IMR-90 (cell line): ENCODE measurements at regions not wholly inside any gene's neighbourhood (a gene's known extent, or its start where the extent isn't known, plus 50 kb on each side); places are given as distances from the start of the nearest gene placed in this dataset.

Experiments
- ATAC-seq: fragments of 200-7000 bp; cut with Tn5 transposase; 2 replicates; pipeline ENCODE4 v1.9.1; 2020; ENCODE audit warnings: low read depth, mild to moderate bottlenecking, moderate library complexity
- BruUV-seq: library from RNA; stranded (reverse); fragments of 400-500 nt; replicated peaks from 2 replicates; lab custom pipeline; 2021; lab: Mats Ljungman, UMichigan
- CTCF ChIA-PET: fragments of 300-600 bp; formaldehyde crosslinking; extraction: SDS; loops from one replicate; lab custom pipeline; 2021; ENCODE audit warnings: antibody characterized with exemption; lab: Yijun Ruan, JAX
- POLR2A ChIA-PET: fragments of 300-600 bp; sonication (Branson Sonifier 250); formaldehyde crosslinking; loops from one replicate; lab custom pipeline; 2022; ENCODE audit warnings: antibody characterized with exemption; ENCODE audit not compliant: unreplicated experiment; lab: Charles Lee
- DNase-seq: peaks from one replicate; pipeline ENCODE4 v3.0.0; 2013
- H2AFZ ChIP-seq: replicated peaks from 2 replicates; pipeline ENCODE3; 2013; ENCODE audit warnings: low read length, mild to moderate bottlenecking; ENCODE audit not compliant: poor library complexity
- H2AK5ac ChIP-seq: 2 replicates; pipeline ENCODE4 v1.6.1; 2013; ENCODE audit warnings: low read depth, low read length, inconsistent platforms
- H2AK9ac ChIP-seq: replicated peaks from 2 replicates; pipeline ENCODE3; 2013; ENCODE audit warnings: mild to moderate bottlenecking, low read depth, low read length, moderate library complexity; ENCODE audit not compliant: poor library complexity
- H2BK120ac ChIP-seq: 2 replicates; pipeline ENCODE4 v1.6.1; 2013; ENCODE audit warnings: low read depth, low read length, inconsistent platforms
- H2BK15ac ChIP-seq: 3 replicates; pipeline ENCODE4 v1.6.1; 2013; ENCODE audit warnings: low read depth, low read length, inconsistent platforms
- H2BK20ac ChIP-seq: 2 replicates; pipeline ENCODE4 v1.6.1; 2013; ENCODE audit warnings: low read depth, mild to moderate bottlenecking, inconsistent platforms, low read length, moderate library complexity
- H2BK5ac ChIP-seq: 2 replicates; pipeline ENCODE4 v1.6.1; 2013; ENCODE audit warnings: mild to moderate bottlenecking, low read depth, low read length, inconsistent platforms; ENCODE audit not compliant: poor library complexity, severe bottlenecking
- H3K14ac ChIP-seq: replicated peaks from 2 replicates; pipeline ENCODE4 v1.6.1; 2013; ENCODE audit warnings: low read depth, low read length, inconsistent platforms
- H3K18ac ChIP-seq: 2 replicates; pipeline ENCODE4 v1.6.1; 2013; ENCODE audit warnings: low read depth, low read length, control low read depth
- H3K23ac ChIP-seq: 2 replicates; pipeline ENCODE4 v1.6.1; 2013; ENCODE audit warnings: low read depth, low read length, inconsistent platforms
- H3K27ac ChIP-seq: 2 replicates; pipeline ENCODE4 v1.5.1; 2013; ENCODE audit warnings: mild to moderate bottlenecking, control low read depth, low read length; ENCODE audit not compliant: insufficient read depth
- H3K27me3 ChIP-seq: 2 replicates; pipeline ENCODE4 v1.6.1; 2013; ENCODE audit warnings: low read length; ENCODE audit not compliant: control insufficient read depth, insufficient read depth
- H3K36me3 ChIP-seq: 2 replicates; pipeline ENCODE4 v1.6.1; 2013; ENCODE audit warnings: low read length, mixed read lengths; ENCODE audit not compliant: control insufficient read depth, insufficient read depth
- H3K4ac ChIP-seq: 2 replicates; pipeline ENCODE4 v1.6.1; 2013; ENCODE audit warnings: low read depth, low read length, inconsistent platforms
- H3K4me1 ChIP-seq: 2 replicates; pipeline ENCODE4 v1.6.1; 2013; ENCODE audit warnings: low read length, mixed read lengths; ENCODE audit not compliant: control insufficient read depth, insufficient read depth
- H3K4me2 ChIP-seq: 2 replicates; pipeline ENCODE4 v1.6.1; 2013; ENCODE audit warnings: low read depth, mild to moderate bottlenecking, control low read depth, low read length, moderate library complexity
- H3K4me3 ChIP-seq: 2 replicates; pipeline ENCODE4 v1.5.1; 2013; ENCODE audit warnings: low read depth, mild to moderate bottlenecking, control low read depth, low read length, moderate library complexity; ENCODE audit not compliant: insufficient read depth
- H3K56ac ChIP-seq: 2 replicates; pipeline ENCODE4 v1.6.1; 2013; ENCODE audit warnings: low read length, inconsistent platforms; ENCODE audit not compliant: insufficient read depth; ENCODE audit errors: extremely low read depth
- H3K79me1 ChIP-seq, 2 experiments: 2 replicates each; pipeline ENCODE4 v1.6.1; 2013; ENCODE audit warnings: low read length in 2 of 2, inconsistent platforms in 1 of 2, low read depth in 1 of 2
- H3K9ac ChIP-seq: 2 replicates; pipeline ENCODE4 v1.6.1; 2013; ENCODE audit warnings: low read depth, low read length, control low read depth
- H3K9me1 ChIP-seq: 2 replicates; pipeline ENCODE4 v1.6.1; 2013; ENCODE audit warnings: low read length, inconsistent platforms; ENCODE audit not compliant: insufficient read depth
- H3K9me3 ChIP-seq: 2 replicates; pipeline ENCODE4 v1.6.1; 2013; ENCODE audit warnings: low read length; ENCODE audit not compliant: control insufficient read depth, insufficient read depth
- H4K20me1 ChIP-seq: 2 replicates; pipeline ENCODE4 v1.6.1; 2013; ENCODE audit warnings: low read length, inconsistent platforms; ENCODE audit not compliant: insufficient read depth
- H4K5ac ChIP-seq: 2 replicates; pipeline ENCODE4 v1.6.1; 2013; ENCODE audit warnings: mild to moderate bottlenecking, low read depth, low read length, control low read depth
- H4K8ac ChIP-seq, 2 experiments: 2 replicates each; pipeline ENCODE4 v1.6.1; 2013; ENCODE audit warnings: low read depth in 2 of 2, low read length in 2 of 2, control low read depth in 1 of 2, inconsistent platforms in 1 of 2
- H4K91ac ChIP-seq: 2 replicates; pipeline ENCODE4 v1.6.1; 2013; ENCODE audit warnings: low read depth, low read length, inconsistent platforms; ENCODE audit not compliant: insufficient read depth
- BHLHE40 ChIP-seq: fragments of 150-350 bp; IDR thresholded peaks from 2 replicates; pipeline ENCODE4 v1.6.1; 2016; ENCODE audit warnings: mild to moderate bottlenecking, low read depth, low read length
- CEBPB ChIP-seq: IDR thresholded peaks from 2 replicates; pipeline ENCODE4 v1.6.1; 2012; ENCODE audit warnings: low read depth, low read length, improper control_type of control experiment
- CHD1 ChIP-seq: IDR thresholded peaks from 2 replicates; pipeline ENCODE4 v1.6.1; 2012; ENCODE audit warnings: low read depth, low read length, improper control_type of control experiment
- CTCF ChIP-seq: conservative IDR thresholded peaks from 2 replicates; pipeline ENCODE4 v1.5.1; 2012; ENCODE audit warnings: mild to moderate bottlenecking, low read depth, low read length, improper control_type of control experiment
- ELK1 ChIP-seq: fragments of 150-350 bp; IDR thresholded peaks from 2 replicates; pipeline ENCODE4 v1.6.1; 2016; ENCODE audit warnings: low read depth, mild to moderate bottlenecking, low read length, moderate library complexity, borderline replicate concordance
- FOS ChIP-seq: fragments of 150-350 bp; IDR thresholded peaks from 2 replicates; pipeline ENCODE4 v1.6.1; 2016; ENCODE audit warnings: low read depth, low read length
- MAFK ChIP-seq: IDR thresholded peaks from 2 replicates; pipeline ENCODE4 v1.6.1; 2012; ENCODE audit warnings: low read depth, low read length, improper control_type of control experiment
- MAZ ChIP-seq: IDR thresholded peaks from 2 replicates; pipeline ENCODE4 v1.6.1; 2012; ENCODE audit warnings: low read depth, mild to moderate bottlenecking, low read length, improper control_type of control experiment, moderate library complexity, borderline replicate concordance
- MXI1 ChIP-seq: IDR thresholded peaks from 2 replicates; pipeline ENCODE4 v1.6.1; 2012; ENCODE audit warnings: low read depth, mild to moderate bottlenecking, low read length, moderate library complexity, borderline replicate concordance
- NFE2L2 ChIP-seq: fragments of 150-350 bp; IDR thresholded peaks from 2 replicates; pipeline ENCODE4 v1.6.1; 2016; ENCODE audit warnings: low read depth, mild to moderate bottlenecking, low read length
- POLR2A ChIP-seq: IDR thresholded peaks from 2 replicates; pipeline ENCODE4 v1.6.1; 2012; ENCODE audit warnings: mild to moderate bottlenecking, low read depth, low read length
- RAD21 ChIP-seq: IDR thresholded peaks from 2 replicates; pipeline ENCODE4 v1.6.1; 2012; ENCODE audit warnings: low read length, improper control_type of control experiment
- RCOR1 ChIP-seq: IDR thresholded peaks from 2 replicates; pipeline ENCODE4 v1.6.1; 2012; ENCODE audit warnings: mild to moderate bottlenecking, low read length, improper control_type of control experiment; ENCODE audit not compliant: insufficient replicate concordance
- RFX5 ChIP-seq: IDR thresholded peaks from 2 replicates; pipeline ENCODE4 v1.8.0; 2012; ENCODE audit warnings: low read depth, mild to moderate bottlenecking, low read length, moderate library complexity
- SMC3 ChIP-seq: fragments of 150-350 bp; IDR thresholded peaks from 2 replicates; pipeline ENCODE4 v1.6.1; 2016; ENCODE audit warnings: low read depth, mild to moderate bottlenecking, antibody characterized with exemption, low read length, moderate library complexity
- USF2 ChIP-seq: fragments of 150-350 bp; IDR thresholded peaks from 2 replicates; pipeline ENCODE4 v1.6.1; 2017; ENCODE audit warnings: mild to moderate bottlenecking, antibody characterized with exemption, low read length, low read depth
- WGBS, 2 experiments: methylation state at CpG; one replicate each; pipeline versions ENCODE4 v1.1.5 to v1.1.7; 2013; ENCODE audit warnings: missing lambda C conversion rate in 2 of 2; ENCODE audit not compliant: insufficient read length in 1 of 2; ENCODE audit errors: extremely low coverage in 2 of 2; 5-methylcytosine and 5-hydroxymethylcytosine counted together
- dilution Hi-C: fragments of 300-500 bp; cut with HindIII; formaldehyde crosslinking; loops from one replicate; pipeline ENCODE4 v1.14.3; 2018; ENCODE audit warnings: low sequenced_read_pairs; ENCODE audit not compliant: unreplicated experiment
- in situ Hi-C: fragments of 300-500 bp; cut with MboI; formaldehyde crosslinking; loops from 3 replicates; pipeline ENCODE4 v1.14.3; 2019; ENCODE audit warnings: low sequenced_read_pairs, inconsistent platforms, mixed read lengths
- intact Hi-C: fragments of 100-400 bp; cut with micrococcal nuclease; formaldehyde crosslinking; loops from 2 replicates; pipeline ENCODE4 v1.10.0; 2022

- TF ChIP-seq SMC3: no peak
- TF ChIP-seq MXI1: no peak
- no peak for TF ChIP-seq RAD21
- TF ChIP-seq CTCF: no peak
- TF ChIP-seq MAZ: no peak
- no peak for TF ChIP-seq RFX5
- TF ChIP-seq MAFK: no peak
- no peak for TF ChIP-seq CHD1
- no peak for TF ChIP-seq CEBPB
- TF ChIP-seq USF2: no peak
- TF ChIP-seq BHLHE40: no peak
- no peak for TF ChIP-seq POLR2A
- no peak for TF ChIP-seq FOS
- no peak for TF ChIP-seq ELK1
- no peak for TF ChIP-seq RCOR1
- TF ChIP-seq NFE2L2: no peak
- Histone ChIP-seq H2BK5ac (no peak overlapping the region), H3K4ac (no peak overlapping the region), H3K14ac (no peak overlapping the region), H2BK20ac (no peak overlapping the region), H3K56ac (no peak overlapping the region), H3K27me3 (peaks cover 8% of the 10 kb centered on the region), H3K79me1 (no peaks in the 10 kb centered on the region), H4K20me1 (no peaks in the 10 kb centered on the region), H4K91ac (no peak overlapping the region), H3K9ac (no peak overlapping the region), H2AK9ac (no peak overlapping the region), H3K9me1 (no peaks in the 10 kb centered on the region), H2BK120ac (no peak overlapping the region), H3K27ac (no peak overlapping the region), H3K4me3 (no peak overlapping the region), H2AK5ac (no peak overlapping the region), H4K5ac (no peak overlapping the region), H2BK15ac (no peak overlapping the region), H3K18ac (no peak overlapping the region), H3K23ac (no peak overlapping the region), H4K8ac (no peak overlapping the region), H2AFZ (no peak overlapping the region), H3K9me3 (no peaks in the 10 kb centered on the region), H3K4me2 (no peak overlapping the region), H3K4me1 (no peaks in the 10 kb centered on the region), H3K36me3 (no peaks in the 10 kb centered on the region)
- ChIA-PET POLR2A (no interaction called here), CTCF (no interaction called here)
- DNase-seq (no peak), ATAC-seq (no peak)
- WGBS, 2 experiments: no CpG with 5 or more reads among the region's 3 CpGs
- intact Hi-C loops (no loop called here), dilution Hi-C loops (no loop called here), in situ Hi-C loops (no loop called here)
- BruUV-seq: no TSS peak
These were observed 114.9 kb upstream of the SIX3 start for GRCh38 chr2:44826601-44827000.
